Sigmoid colon (tissue), 4 donors: ENCODE measurements at regions not wholly inside any gene's neighbourhood (a gene's known extent, or its start where the extent isn't known, plus 50 kb on each side); places are given as distances from the start of the nearest gene placed in this dataset.

Source experiments
- CTCF ChIP-seq, 4 experiments: fragments of 450-650 bp in 3 of 4; fragments of 200-600 bp in 1 of 4; IDR thresholded peaks; one replicate each; pipeline ENCODE4 v1.5.1; 2016 to 2019; ENCODE audit warnings: antibody characterized with exemption in 4 of 4, mild to moderate bottlenecking in 3 of 4, moderate library complexity in 2 of 4
- POLR2A ChIP-seq, 2 donors: fragments of 450-650 bp; IDR thresholded peaks; one replicate each; pipeline ENCODE4 v1.6.1; 2016; ENCODE audit warnings: antibody characterized with exemption in 2 of 2, mild to moderate bottlenecking in 2 of 2, moderate library complexity in 2 of 2
- POLR2AphosphoS5 ChIP-seq, 4 donors: sonication (generic); formaldehyde crosslinking; IDR thresholded peaks; one replicate each; pipeline ENCODE4 v1.6.1; 2017; ENCODE audit warnings: antibody characterized with exemption in 4 of 4

- TF ChIP-seq CTCF (IDR thresholded peaks at IDR 0.05) (no peak), POLR2A (IDR thresholded peaks at IDR 0.05) (no peak), POLR2AphosphoS5 (IDR thresholded peaks at IDR 0.05) (no peak)
These were observed 163.6 kb upstream of the PREP start for GRCh38 chr6:105566503-105566902.
